ENCODE measurements at regions not wholly inside any gene's neighbourhood (a gene's known extent, or its start where the extent isn't known, plus 50 kb on each side); places are given as distances from the start of the nearest gene placed in this dataset.
A peak's percentile ranks its signal among the peaks of the same experiment; 100 is the strongest.
"Not testable (repeated sequence)": the region's sequence is repeated elsewhere in the genome, so short reads cannot be mapped to it uniquely, and the experiment has no call there.

- in situ Hi-C loops (cut with MboI; ENCODE audit: low pct_unique_long_range_greater_than_20kb, low sequenced_read_pairs): no loop called here
- no peak for DNase-seq
These were observed 146.1 kb downstream of the APIP start for GRCh38 chr11:34770111-34770510.

GRCh38 chr11:34769224-34769623 lies 147.0 kb downstream of the APIP start:
- DNase-seq: no peak
- in situ Hi-C loops (cut with MboI; ENCODE audit: low pct_unique_long_range_greater_than_20kb, low sequenced_read_pairs): no loop called here

DNA sequence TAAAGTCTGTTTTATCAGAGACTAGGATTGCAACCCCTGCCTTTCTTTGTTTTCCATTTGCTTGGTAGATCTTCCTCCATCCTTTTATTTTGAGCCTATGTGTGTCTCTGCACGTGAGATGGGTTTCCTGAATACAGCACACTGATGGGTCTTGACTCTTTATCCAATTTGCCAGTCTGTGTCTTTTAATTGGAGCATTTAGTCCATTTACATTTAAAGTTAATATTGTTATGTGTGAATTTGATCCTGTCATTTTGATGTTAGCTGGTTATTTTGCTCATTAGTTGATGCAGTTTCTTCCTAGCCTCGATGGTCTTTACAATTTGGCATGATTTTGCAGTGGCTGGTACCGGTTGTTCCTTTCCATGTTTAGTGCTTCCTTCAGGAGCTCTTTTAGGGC lies 141.7 kb downstream of the EHF start:
- in situ Hi-C loops (cut with MboI; ENCODE audit: low pct_unique_long_range_greater_than_20kb, low sequenced_read_pairs); DNase-seq: not testable (repeated sequence)

GRCh38 chr11:34758262-34758661 lies 137.4 kb downstream of the EHF start:
- DNase-seq: peak; percentile 12

GRCh38 chr11:34757026-34757451 lies 136.1 kb downstream of the EHF start:
- in situ Hi-C loops (cut with MboI; ENCODE audit: low pct_unique_long_range_greater_than_20kb, low sequenced_read_pairs): no loop called here
- no peak for DNase-seq

More at GRCh38 chr11:34758262-34758661, 137.4 kb downstream of the EHF start:
- in situ Hi-C loops (cut with MboI; ENCODE audit: low pct_unique_long_range_greater_than_20kb, low sequenced_read_pairs): no loop called here

GRCh38 chr11:34756591-34756990 lies 135.7 kb downstream of the EHF start:
- in situ Hi-C loops (cut with MboI; ENCODE audit: low pct_unique_long_range_greater_than_20kb, low sequenced_read_pairs): no loop called here
- no peak for DNase-seq

DNA sequence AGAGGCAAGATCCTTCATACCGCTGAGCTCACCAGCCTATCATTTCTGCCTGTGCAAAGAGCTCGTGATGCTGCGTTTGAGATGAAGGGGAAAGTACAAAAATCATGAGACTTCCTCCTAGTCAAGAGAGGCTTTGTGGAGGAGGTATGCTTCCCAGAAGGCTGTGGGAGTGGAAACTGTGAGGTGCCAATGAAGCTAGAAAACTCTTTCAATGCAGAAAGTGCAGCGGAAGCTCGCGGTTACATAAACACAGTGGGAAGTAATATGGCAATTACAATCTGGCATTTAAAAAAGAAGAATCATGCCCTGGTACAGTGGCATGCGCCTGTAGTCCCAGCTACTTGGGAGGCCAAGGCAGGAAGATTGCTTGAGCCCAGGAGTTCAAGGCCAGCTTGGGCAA lies 134.8 kb downstream of the EHF start:
- peak; percentile 92 for DNase-seq
- in situ Hi-C loops (cut with MboI; ENCODE audit: low pct_unique_long_range_greater_than_20kb, low sequenced_read_pairs): no loop called here

DNA sequence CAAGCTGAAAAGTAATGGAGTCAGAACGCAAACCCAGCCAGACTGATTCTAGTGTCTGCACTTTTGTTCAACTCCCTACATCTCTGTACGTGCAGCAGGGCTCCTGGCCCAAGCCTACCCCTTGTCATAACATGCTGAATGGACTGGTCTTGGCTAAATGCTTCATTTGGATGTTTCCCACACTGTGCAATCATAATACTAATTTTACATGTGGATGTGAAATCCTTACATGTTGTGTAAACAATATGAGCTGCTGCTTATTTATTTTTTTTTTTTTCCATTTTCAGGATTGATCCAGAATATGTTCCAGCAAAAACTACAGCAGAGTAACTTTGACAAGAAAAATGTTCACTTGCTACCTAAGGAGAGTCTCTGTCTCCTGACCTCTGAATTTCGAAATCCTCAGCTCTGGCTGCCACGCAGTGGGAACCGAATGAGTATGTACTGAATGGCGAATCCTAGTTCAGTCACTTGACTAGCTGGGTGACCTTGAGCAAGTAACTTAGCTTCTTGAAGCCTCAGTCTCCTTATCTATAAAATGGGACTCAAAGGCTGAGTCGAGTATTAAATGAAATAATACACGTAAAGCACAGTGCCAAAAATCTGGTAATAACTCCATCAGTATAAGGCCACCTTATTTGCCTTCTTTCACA lies 133.4 kb downstream of the EHF start:
- no peak for DNase-seq
- in situ Hi-C loops (cut with MboI; ENCODE audit: low pct_unique_long_range_greater_than_20kb, low sequenced_read_pairs): no loop called here

- in situ Hi-C loops (cut with MboI; ENCODE audit: low pct_unique_long_range_greater_than_20kb, low sequenced_read_pairs): no loop called here
- DNase-seq: no peak
These were observed 130.0 kb downstream of the EHF start for GRCh38 chr11:34750692-34751405.

DNA sequence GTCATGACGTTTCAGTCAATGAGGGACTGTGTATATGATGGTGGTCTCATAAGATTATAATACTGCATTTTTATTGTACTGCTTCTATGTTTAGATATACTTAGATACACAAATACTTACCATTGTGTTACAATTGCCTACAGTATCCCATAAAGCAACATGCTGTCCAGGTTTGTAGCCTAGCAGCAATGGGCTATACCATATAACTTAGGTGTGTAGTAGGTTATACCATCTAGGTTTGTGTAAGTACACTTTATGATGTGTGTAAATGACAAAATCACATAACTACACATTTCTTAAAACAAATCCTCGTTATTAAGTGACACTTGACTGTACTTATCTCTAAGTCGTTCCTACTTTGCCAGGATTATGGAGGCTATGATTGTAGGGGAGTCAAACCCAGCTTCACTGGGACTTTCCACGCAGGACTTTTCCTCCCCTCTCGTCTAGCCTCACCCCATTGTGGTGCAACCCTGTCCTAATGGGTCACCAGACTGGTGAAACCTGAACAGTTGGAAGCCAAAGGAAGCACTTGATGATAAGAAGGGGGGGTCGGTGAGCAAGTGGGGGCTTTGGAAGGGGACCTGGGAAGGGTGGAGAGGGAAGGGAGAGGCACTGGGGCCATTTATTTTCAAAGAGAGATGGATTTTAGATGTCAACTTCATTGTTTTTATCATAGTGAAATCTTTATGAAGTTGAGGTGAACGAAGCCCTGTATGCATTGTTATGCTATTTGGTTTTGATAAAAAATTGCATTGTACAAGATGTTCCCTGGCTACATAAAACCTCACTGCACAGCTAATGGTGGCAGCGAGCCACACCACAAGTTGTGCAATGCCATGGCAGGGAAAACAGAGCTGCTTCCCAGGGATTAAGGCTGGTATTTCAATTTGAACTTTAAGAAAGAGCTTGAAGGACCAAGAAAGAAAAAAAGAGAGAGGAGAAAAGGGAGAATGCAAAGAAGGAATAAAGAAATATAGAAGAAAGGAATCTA lies 129.1 kb downstream of the EHF start:
- no peak for DNase-seq
- in situ Hi-C loops (cut with MboI; ENCODE audit: low pct_unique_long_range_greater_than_20kb, low sequenced_read_pairs): no loop called here

- in situ Hi-C loops (cut with MboI; ENCODE audit: low pct_unique_long_range_greater_than_20kb, low sequenced_read_pairs): no loop called here
- no peak for DNase-seq
These were observed 127.1 kb downstream of the EHF start for GRCh38 chr11:34748036-34748435.

DNA sequence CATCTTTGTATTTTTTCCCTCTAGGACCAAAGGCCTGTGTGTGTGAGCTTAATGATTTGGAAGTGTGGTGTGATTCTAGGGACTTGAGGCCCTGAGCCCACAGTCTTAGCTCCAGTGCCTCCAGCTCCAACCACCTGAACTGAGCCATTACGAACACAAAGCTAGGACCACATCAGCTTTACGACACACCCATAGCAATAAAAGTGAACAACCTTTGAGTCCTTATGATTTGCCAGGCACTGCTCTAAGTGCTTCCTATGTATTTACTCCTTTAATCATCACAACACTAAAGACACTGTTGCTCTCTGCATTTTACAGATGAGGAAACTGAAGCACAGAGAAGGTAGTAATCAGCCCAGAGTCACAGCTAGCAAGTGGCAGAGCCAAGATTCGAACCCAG lies 126.4 kb downstream of the EHF start:
- in situ Hi-C loops (cut with MboI; ENCODE audit: low pct_unique_long_range_greater_than_20kb, low sequenced_read_pairs): no loop called here

GRCh38 chr11:34745195-34745594 lies 124.3 kb downstream of the EHF start:
- DNase-seq: no peak
- in situ Hi-C loops (cut with MboI; ENCODE audit: low pct_unique_long_range_greater_than_20kb, low sequenced_read_pairs): no loop called here

More for the DNA sequence above, 126.4 kb downstream of the EHF start:
- no peak for DNase-seq

GRCh38 chr11:34744511-34744910 lies 123.6 kb downstream of the EHF start:
- no peak for DNase-seq
- in situ Hi-C loops (cut with MboI; ENCODE audit: low pct_unique_long_range_greater_than_20kb, low sequenced_read_pairs): no loop called here

GRCh38 chr11:34738237-34738636 lies 117.3 kb downstream of the EHF start:
- in situ Hi-C loops (cut with MboI; ENCODE audit: low pct_unique_long_range_greater_than_20kb, low sequenced_read_pairs): no loop called here
- DNase-seq: no peak

DNA sequence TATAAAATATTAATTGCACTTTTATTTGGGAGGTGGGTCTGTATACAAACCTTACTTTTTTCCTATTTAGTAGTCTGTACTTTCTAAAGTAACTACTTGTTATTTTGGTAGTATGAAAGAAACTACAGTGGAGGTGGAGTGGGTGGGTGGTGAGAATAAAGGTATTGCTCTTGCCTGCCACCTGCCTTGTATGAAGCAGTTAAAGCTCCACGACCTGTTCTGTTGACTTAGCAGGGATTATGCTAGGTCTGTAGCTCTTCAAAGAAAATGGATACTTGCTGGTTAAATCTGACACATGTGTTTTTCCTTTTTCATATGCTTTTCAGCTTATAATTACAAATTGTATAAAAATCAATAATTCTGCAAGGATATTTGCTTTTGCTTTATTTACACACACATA lies 111.9 kb downstream of the EHF start:
- DNase-seq: no peak

DNA sequence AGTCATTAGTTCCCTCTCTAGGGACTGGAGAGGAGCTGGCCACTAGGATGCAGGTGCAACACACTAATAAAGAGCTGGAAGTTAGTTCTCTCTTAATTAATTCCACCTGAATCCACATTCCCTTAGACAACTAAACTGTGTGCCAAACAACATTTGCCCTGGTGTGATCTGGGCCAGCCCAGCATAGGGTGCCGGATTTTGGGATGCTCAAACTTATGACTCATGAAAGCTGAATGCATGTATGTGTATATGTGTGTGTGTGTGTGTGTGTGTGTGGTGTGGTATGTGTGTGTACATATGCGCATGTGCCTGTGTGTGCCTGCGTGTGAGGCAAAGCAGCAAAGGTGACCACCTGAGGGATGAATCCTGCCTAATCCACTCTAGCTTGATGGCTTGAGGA lies 110.7 kb downstream of the EHF start:
- in situ Hi-C loops (cut with MboI; ENCODE audit: low pct_unique_long_range_greater_than_20kb, low sequenced_read_pairs): no loop called here
- no peak for DNase-seq

More for the DNA sequence above, 111.9 kb downstream of the EHF start:
- in situ Hi-C loops (cut with MboI; ENCODE audit: low pct_unique_long_range_greater_than_20kb, low sequenced_read_pairs): no loop called here

GRCh38 chr11:34730544-34731295 lies 109.8 kb downstream of the EHF start:
- in situ Hi-C loops (cut with MboI; ENCODE audit: low pct_unique_long_range_greater_than_20kb, low sequenced_read_pairs): no loop called here
- no peak for DNase-seq

DNA sequence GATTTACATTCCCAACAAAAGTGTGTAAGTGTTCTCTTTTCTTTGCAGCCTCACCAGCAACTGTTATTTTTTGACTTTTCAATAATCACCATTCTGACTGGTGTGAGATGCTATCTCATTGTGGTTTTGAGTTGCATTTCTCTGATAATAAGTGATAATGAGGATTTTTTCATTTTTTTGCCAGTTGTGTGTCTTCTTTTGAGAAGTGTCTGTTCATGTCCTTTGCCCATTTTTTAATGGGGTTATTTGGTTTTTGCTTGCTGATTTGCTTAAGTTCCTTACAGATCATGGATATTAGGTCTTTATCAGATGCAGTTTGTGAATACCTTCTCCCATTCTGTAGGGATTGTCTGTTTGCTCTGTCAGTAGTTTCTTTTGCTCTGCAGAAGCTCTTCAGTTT lies 107.7 kb downstream of the EHF start:
- in situ Hi-C loops (cut with MboI; ENCODE audit: low pct_unique_long_range_greater_than_20kb, low sequenced_read_pairs): no loop called here
- no peak for DNase-seq
